NCI-H1417 treated with DMSO at 0.1 percent for 48 hours (cell line): ENCODE measurements at regions not wholly inside any gene's neighbourhood (a gene's known extent, or its start where the extent isn't known, plus 50 kb on each side); places are given as distances from the start of the nearest gene placed in this dataset.
"Not testable (repeated sequence)": the region's sequence is repeated elsewhere in the genome, so short reads cannot be mapped to it uniquely, and the experiment has no call there.

ENCODE experiments used
- DNase-seq: peaks from one replicate; lab custom pipeline; 2025; lab: John Stamatoyannopoulos, UW

GRCh38 chr3:69484507-69485393 is 98.9 kb upstream of the FRMD4B start:
- DNase-seq, result no peak

- no peak for DNase-seq
These were observed 97.6 kb upstream of the FRMD4B start for GRCh38 chr3:69483449-69483848.

GRCh38 chr3:69480986-69481385 is 95.1 kb upstream of the FRMD4B start:
- DNase-seq, result not testable (repeated sequence)

- DNase-seq, result no peak
These were observed 88.3 kb upstream of the FRMD4B start for GRCh38 chr3:69474186-69474585.

GRCh38 chr3:69472093-69472492 is 86.2 kb upstream of the FRMD4B start:
- DNase-seq, result no peak

- DNase-seq, result no peak
These were observed 77.6 kb upstream of the FRMD4B start for GRCh38 chr3:69463531-69463930.

- DNase-seq, result no peak
These were observed 76.9 kb upstream of the FRMD4B start for GRCh38 chr3:69462826-69463100.

GRCh38 chr3:69462022-69462825 is 76.3 kb upstream of the FRMD4B start:
- DNase-seq, result no peak

- DNase-seq, result no peak
These were observed 74.1 kb upstream of the FRMD4B start for GRCh38 chr3:69460034-69460433.

- no peak for DNase-seq
These were observed 73.0 kb upstream of the FRMD4B start for GRCh38 chr3:69458803-69459365.

GRCh38 chr3:69456631-69457030 is 70.7 kb upstream of the FRMD4B start:
- DNase-seq, result no peak

- DNase-seq, result no peak
These were observed 68.4 kb upstream of the FRMD4B start for GRCh38 chr3:69454204-69454787.

- DNase-seq, result no peak
These were observed 66.4 kb upstream of the FRMD4B start for GRCh38 chr3:69452295-69452694.

GRCh38 chr3:69451594-69451993 is 65.7 kb upstream of the FRMD4B start:
- DNase-seq, result no peak

- no peak for DNase-seq
These were observed 63.0 kb upstream of the FRMD4B start for GRCh38 chr3:69448877-69449276.

- no peak for DNase-seq
These were observed 60.6 kb upstream of the FRMD4B start for GRCh38 chr3:69446402-69447072.

- no peak for DNase-seq
These were observed 59.6 kb upstream of the FRMD4B start for GRCh38 chr3:69445498-69445897.

GRCh38 chr3:69445024-69445423 is 59.1 kb upstream of the FRMD4B start:
- no peak for DNase-seq

- DNase-seq, result no peak
These were observed 57.6 kb upstream of the FRMD4B start for GRCh38 chr3:69443457-69443920.

- no peak for DNase-seq
These were observed 57.0 kb upstream of the FRMD4B start for GRCh38 chr3:69442771-69443311.

- DNase-seq, result no peak
These were observed 55.8 kb upstream of the FRMD4B start for GRCh38 chr3:69441732-69442131.

GRCh38 chr3:69441040-69441439 is 55.2 kb upstream of the FRMD4B start:
- DNase-seq, result no peak
